ENCODE measurements at regions not wholly inside any gene's neighbourhood (a gene's known extent, or its start where the extent isn't known, plus 50 kb on each side); places are given as distances from the start of the nearest gene placed in this dataset.

- H3K9ac ChIP-seq (ENCODE audit: low read depth in 1 of 3, low read length in 3 of 3): no peak overlapping the region
- H3K4me3 ChIP-seq (ENCODE audit: low read length in 3 of 3): no peak overlapping the region
- no peaks in the 10 kb centered on the region for H3K9me3 ChIP-seq (ENCODE audit: control insufficient read depth in 3 of 3, low read length in 3 of 3)
- no peak overlapping the region for H3K27ac ChIP-seq (ENCODE audit: low read depth, low read length)
- H3K36me3 ChIP-seq (ENCODE audit: control insufficient read depth in 3 of 3, insufficient read depth in 3 of 3, low read length in 3 of 3): no peaks in the 10 kb centered on the region
- no peaks in the 10 kb centered on the region for H3K4me1 ChIP-seq (ENCODE audit: control insufficient read depth in 3 of 3, insufficient read depth in 3 of 3, low read length in 3 of 3)
- no peaks in the 10 kb centered on the region for H3K27me3 ChIP-seq (ENCODE audit: control insufficient read depth in 3 of 3, insufficient read depth in 3 of 3, low read length in 3 of 3)
Measured at GRCh38 chr3:144041960-144042556, 70.4 kb downstream of the DIPK2A start.

DNA sequence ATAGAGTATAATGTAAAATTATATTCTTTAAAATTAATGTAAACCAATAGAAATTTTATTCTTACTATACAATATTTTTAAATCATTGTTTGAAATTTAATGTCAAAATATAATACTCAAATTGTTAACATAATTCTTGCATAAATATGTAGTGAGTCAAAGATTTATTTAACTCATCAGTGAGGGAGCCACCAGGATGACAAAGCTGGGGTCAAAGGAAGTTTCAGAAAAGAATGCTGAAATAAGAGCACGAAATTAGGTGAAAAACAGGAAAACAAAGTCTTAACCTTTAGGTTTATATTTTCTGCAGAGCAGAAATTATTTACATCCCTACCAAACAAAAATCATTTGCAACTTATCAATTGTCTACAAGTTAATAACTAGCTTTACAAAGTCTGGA, 74.1 kb downstream of the DIPK2A start:
- no peak overlapping the region for H3K4me3 ChIP-seq (ENCODE audit: low read length in 3 of 3)
- no peaks in the 10 kb centered on the region for H3K27me3 ChIP-seq (ENCODE audit: control insufficient read depth in 3 of 3, insufficient read depth in 3 of 3, low read length in 3 of 3)
- no peak overlapping the region for H3K27ac ChIP-seq (ENCODE audit: low read depth, low read length)
- H3K9ac ChIP-seq (ENCODE audit: low read depth in 1 of 3, low read length in 3 of 3): no peak overlapping the region
- H3K36me3 ChIP-seq (ENCODE audit: control insufficient read depth in 3 of 3, insufficient read depth in 3 of 3, low read length in 3 of 3): no peaks in the 10 kb centered on the region
- H3K9me3 ChIP-seq (ENCODE audit: control insufficient read depth in 3 of 3, low read length in 3 of 3): no peaks in the 10 kb centered on the region
- no peaks in the 10 kb centered on the region for H3K4me1 ChIP-seq (ENCODE audit: control insufficient read depth in 3 of 3, insufficient read depth in 3 of 3, low read length in 3 of 3)

DNA sequence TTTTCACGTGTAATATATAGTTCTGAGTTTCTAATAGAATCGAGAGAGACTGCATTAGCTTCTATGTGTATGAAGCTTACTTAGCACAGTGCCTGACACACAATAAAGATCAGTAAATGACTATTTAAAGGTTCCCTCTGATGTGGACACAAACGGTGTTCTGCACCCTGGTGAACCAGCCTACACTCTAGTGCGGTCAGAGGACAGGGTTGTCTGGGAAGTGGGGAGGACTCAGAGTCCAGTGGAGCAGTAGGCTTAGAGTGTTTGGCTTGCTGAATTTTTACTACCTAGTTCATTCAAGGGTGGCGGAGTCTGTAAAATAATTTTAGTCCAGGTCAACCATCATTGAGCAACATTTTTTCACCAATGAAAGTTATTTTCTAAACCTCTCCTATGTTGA, 77.8 kb downstream of the DIPK2A start:
- Histone ChIP-seq H3K4me3 (ENCODE audit: low read length in 3 of 3) (no peak overlapping the region), H3K9me3 (ENCODE audit: control insufficient read depth in 3 of 3, low read length in 3 of 3) (no peaks in the 10 kb centered on the region), H3K9ac (ENCODE audit: low read depth in 1 of 3, low read length in 3 of 3) (no peak overlapping the region), H3K36me3 (ENCODE audit: control insufficient read depth in 3 of 3, insufficient read depth in 3 of 3, low read length in 3 of 3) (no peaks in the 10 kb centered on the region), H3K27me3 (ENCODE audit: control insufficient read depth in 3 of 3, insufficient read depth in 3 of 3, low read length in 3 of 3) (no peaks in the 10 kb centered on the region), H3K4me1 (ENCODE audit: control insufficient read depth in 3 of 3, insufficient read depth in 3 of 3, low read length in 3 of 3) (no peaks in the 10 kb centered on the region), H3K27ac (ENCODE audit: low read depth, low read length) (no peak overlapping the region)

GRCh38 chr3:144051211-144051610, 79.6 kb downstream of the DIPK2A start:
- Histone ChIP-seq H3K4me1 (ENCODE audit: control insufficient read depth in 3 of 3, insufficient read depth in 3 of 3, low read length in 3 of 3) (no peaks in the 10 kb centered on the region), H3K4me3 (ENCODE audit: low read length in 3 of 3) (no peak overlapping the region), H3K27me3 (ENCODE audit: control insufficient read depth in 3 of 3, insufficient read depth in 3 of 3, low read length in 3 of 3) (no peaks in the 10 kb centered on the region), H3K9ac (ENCODE audit: low read depth in 1 of 3, low read length in 3 of 3) (no peak overlapping the region), H3K36me3 (ENCODE audit: control insufficient read depth in 3 of 3, insufficient read depth in 3 of 3, low read length in 3 of 3) (no peaks in the 10 kb centered on the region), H3K9me3 (ENCODE audit: control insufficient read depth in 3 of 3, low read length in 3 of 3) (no peaks in the 10 kb centered on the region), H3K27ac (ENCODE audit: low read depth, low read length) (no peak overlapping the region)

DNA sequence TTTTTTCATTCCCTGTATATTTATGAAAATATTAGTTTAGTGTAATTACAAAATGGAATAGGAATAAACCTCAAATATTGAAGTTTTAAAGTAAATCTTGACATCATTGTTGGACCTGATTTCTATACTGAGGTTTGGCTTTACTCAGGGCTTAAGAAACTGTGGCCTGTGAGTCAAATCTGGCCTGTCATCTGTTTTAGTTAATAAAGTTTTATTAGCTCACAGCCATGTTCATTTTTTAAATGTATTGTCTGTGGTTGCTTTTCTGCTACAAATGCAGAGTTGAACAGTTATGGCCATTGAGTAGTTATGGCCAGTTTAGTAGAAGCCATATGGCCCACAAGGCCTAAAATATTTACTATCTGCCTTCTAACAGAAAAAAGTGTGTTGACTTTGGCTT, 80.7 kb downstream of the DIPK2A start:
- H3K4me3 ChIP-seq (ENCODE audit: low read length in 3 of 3): no peak overlapping the region
- no peaks in the 10 kb centered on the region for H3K27me3 ChIP-seq (ENCODE audit: control insufficient read depth in 3 of 3, insufficient read depth in 3 of 3, low read length in 3 of 3)
- no peaks in the 10 kb centered on the region for H3K36me3 ChIP-seq (ENCODE audit: control insufficient read depth in 3 of 3, insufficient read depth in 3 of 3, low read length in 3 of 3)
- H3K27ac ChIP-seq (ENCODE audit: low read depth, low read length): no peak overlapping the region
- no peak overlapping the region for H3K9ac ChIP-seq (ENCODE audit: low read depth in 1 of 3, low read length in 3 of 3)
- no peaks in the 10 kb centered on the region for H3K4me1 ChIP-seq (ENCODE audit: control insufficient read depth in 3 of 3, insufficient read depth in 3 of 3, low read length in 3 of 3)
- H3K9me3 ChIP-seq (ENCODE audit: control insufficient read depth in 3 of 3, low read length in 3 of 3): no peaks in the 10 kb centered on the region

DNA sequence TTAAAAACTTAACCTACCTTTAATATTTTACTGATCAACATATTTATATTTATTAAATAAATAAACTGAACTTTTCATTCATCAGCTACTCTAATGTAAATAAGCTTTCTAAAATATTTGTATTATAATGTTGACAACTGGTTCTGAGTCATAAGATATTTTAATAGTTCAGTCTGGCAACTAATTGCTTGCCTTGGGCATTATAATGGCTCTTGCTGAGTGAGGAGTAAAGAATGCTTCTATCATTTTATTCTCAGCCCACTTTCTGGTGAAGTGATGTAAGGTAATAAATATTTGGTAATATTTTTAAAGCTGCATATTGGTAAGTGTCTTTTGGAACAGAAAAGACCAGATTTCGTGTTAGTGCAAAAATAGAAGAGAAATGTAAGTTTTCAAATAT, 81.5 kb downstream of the DIPK2A start:
- Histone ChIP-seq H3K4me3 (ENCODE audit: low read length in 3 of 3) (no peak overlapping the region), H3K36me3 (ENCODE audit: control insufficient read depth in 3 of 3, insufficient read depth in 3 of 3, low read length in 3 of 3) (no peaks in the 10 kb centered on the region), H3K4me1 (ENCODE audit: control insufficient read depth in 3 of 3, insufficient read depth in 3 of 3, low read length in 3 of 3) (no peaks in the 10 kb centered on the region), H3K9ac (ENCODE audit: low read depth in 1 of 3, low read length in 3 of 3) (no peak overlapping the region), H3K27ac (ENCODE audit: low read depth, low read length) (no peak overlapping the region), H3K27me3 (ENCODE audit: control insufficient read depth in 3 of 3, insufficient read depth in 3 of 3, low read length in 3 of 3) (no peaks in the 10 kb centered on the region), H3K9me3 (ENCODE audit: control insufficient read depth in 3 of 3, low read length in 3 of 3) (no peaks in the 10 kb centered on the region)

GRCh38 chr3:144054766-144055165, 83.1 kb downstream of the DIPK2A start:
- no peaks in the 10 kb centered on the region for H3K36me3 ChIP-seq (ENCODE audit: control insufficient read depth in 3 of 3, insufficient read depth in 3 of 3, low read length in 3 of 3)
- no peaks in the 10 kb centered on the region for H3K9me3 ChIP-seq (ENCODE audit: control insufficient read depth in 3 of 3, low read length in 3 of 3)
- H3K27ac ChIP-seq (ENCODE audit: low read depth, low read length): no peak overlapping the region
- H3K9ac ChIP-seq (ENCODE audit: low read depth in 1 of 3, low read length in 3 of 3): no peak overlapping the region
- H3K4me3 ChIP-seq (ENCODE audit: low read length in 3 of 3): no peak overlapping the region
- H3K4me1 ChIP-seq (ENCODE audit: control insufficient read depth in 3 of 3, insufficient read depth in 3 of 3, low read length in 3 of 3): no peaks in the 10 kb centered on the region
- no peaks in the 10 kb centered on the region for H3K27me3 ChIP-seq (ENCODE audit: control insufficient read depth in 3 of 3, insufficient read depth in 3 of 3, low read length in 3 of 3)

- H3K36me3 ChIP-seq (ENCODE audit: control insufficient read depth in 3 of 3, insufficient read depth in 3 of 3, low read length in 3 of 3): no peaks in the 10 kb centered on the region
- no peak overlapping the region for H3K9ac ChIP-seq (ENCODE audit: low read depth in 1 of 3, low read length in 3 of 3)
- H3K27ac ChIP-seq (ENCODE audit: low read depth, low read length): no peak overlapping the region
Measured at GRCh38 chr3:144055604-144056003, 84.0 kb downstream of the DIPK2A start.

GRCh38 chr3:144058713-144059112, 87.1 kb downstream of the DIPK2A start:
- H3K27me3 ChIP-seq (ENCODE audit: control insufficient read depth in 3 of 3, insufficient read depth in 3 of 3, low read length in 3 of 3): no peaks in the 10 kb centered on the region
- no peak overlapping the region for H3K9ac ChIP-seq (ENCODE audit: low read depth in 1 of 3, low read length in 3 of 3)
- H3K4me1 ChIP-seq (ENCODE audit: control insufficient read depth in 3 of 3, insufficient read depth in 3 of 3, low read length in 3 of 3): no peaks in the 10 kb centered on the region
- no peaks in the 10 kb centered on the region for H3K36me3 ChIP-seq (ENCODE audit: control insufficient read depth in 3 of 3, insufficient read depth in 3 of 3, low read length in 3 of 3)
- H3K4me3 ChIP-seq (ENCODE audit: low read length in 3 of 3): no peak overlapping the region
- H3K27ac ChIP-seq (ENCODE audit: low read depth, low read length): no peak overlapping the region
- H3K9me3 ChIP-seq (ENCODE audit: control insufficient read depth in 3 of 3, low read length in 3 of 3): no peaks in the 10 kb centered on the region

More at GRCh38 chr3:144055604-144056003, 84.0 kb downstream of the DIPK2A start:
- Histone ChIP-seq H3K9me3 (ENCODE audit: control insufficient read depth in 3 of 3, low read length in 3 of 3) (no peaks in the 10 kb centered on the region), H3K4me3 (ENCODE audit: low read length in 3 of 3) (no peak overlapping the region), H3K4me1 (ENCODE audit: control insufficient read depth in 3 of 3, insufficient read depth in 3 of 3, low read length in 3 of 3) (no peaks in the 10 kb centered on the region), H3K27me3 (ENCODE audit: control insufficient read depth in 3 of 3, insufficient read depth in 3 of 3, low read length in 3 of 3) (no peaks in the 10 kb centered on the region)

DNA sequence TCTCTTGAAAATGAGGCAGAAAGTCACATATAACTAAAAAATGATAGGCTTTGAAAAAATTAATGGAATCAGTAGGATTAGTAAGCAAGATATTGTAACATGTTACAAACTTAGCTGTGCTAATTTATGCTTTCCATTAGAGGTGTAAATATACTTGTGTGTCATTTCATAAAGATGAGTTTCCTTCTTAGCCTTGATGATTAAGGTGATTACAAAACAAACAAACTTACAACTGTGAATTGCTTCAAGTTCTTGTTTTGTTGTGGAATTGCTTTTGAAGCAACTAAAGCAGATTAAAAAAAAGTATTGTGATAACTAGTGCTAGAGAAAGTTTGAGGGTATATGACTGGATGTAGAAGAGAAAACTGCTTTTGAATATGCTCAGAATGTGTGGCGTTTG, 87.9 kb downstream of the DIPK2A start:
- Histone ChIP-seq H3K4me1 (ENCODE audit: control insufficient read depth in 3 of 3, insufficient read depth in 3 of 3, low read length in 3 of 3) (no peaks in the 10 kb centered on the region), H3K36me3 (ENCODE audit: control insufficient read depth in 3 of 3, insufficient read depth in 3 of 3, low read length in 3 of 3) (no peaks in the 10 kb centered on the region), H3K27ac (ENCODE audit: low read depth, low read length) (no peak overlapping the region), H3K9me3 (ENCODE audit: control insufficient read depth in 3 of 3, low read length in 3 of 3) (no peaks in the 10 kb centered on the region), H3K4me3 (ENCODE audit: low read length in 3 of 3) (no peak overlapping the region), H3K9ac (ENCODE audit: low read depth in 1 of 3, low read length in 3 of 3) (no peak overlapping the region), H3K27me3 (ENCODE audit: control insufficient read depth in 3 of 3, insufficient read depth in 3 of 3, low read length in 3 of 3) (no peaks in the 10 kb centered on the region)

DNA sequence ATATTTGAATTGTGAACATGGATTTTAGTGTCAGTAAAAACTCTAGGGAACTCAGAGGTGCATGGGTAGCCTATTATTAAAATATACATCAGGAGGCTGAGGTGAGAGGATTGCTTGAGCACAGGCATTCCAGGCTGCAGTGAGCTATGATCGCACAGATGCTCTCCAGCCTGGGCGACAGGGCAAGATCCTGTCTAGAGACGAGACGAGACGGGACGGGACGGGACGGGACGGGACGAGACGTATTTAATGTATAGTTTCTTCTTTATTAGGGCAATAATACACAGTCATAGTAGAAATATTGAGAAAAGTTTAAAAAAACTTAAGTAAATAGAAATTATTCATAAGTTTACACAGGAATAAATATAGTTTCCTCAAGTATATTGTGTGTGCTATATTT, 89.3 kb downstream of the DIPK2A start:
- H3K9me3 ChIP-seq (ENCODE audit: control insufficient read depth in 3 of 3, low read length in 3 of 3): no peaks in the 10 kb centered on the region
- H3K27me3 ChIP-seq (ENCODE audit: control insufficient read depth in 3 of 3, insufficient read depth in 3 of 3, low read length in 3 of 3): no peaks in the 10 kb centered on the region
- no peak overlapping the region for H3K9ac ChIP-seq (ENCODE audit: low read depth in 1 of 3, low read length in 3 of 3)
- no peaks in the 10 kb centered on the region for H3K36me3 ChIP-seq (ENCODE audit: control insufficient read depth in 3 of 3, insufficient read depth in 3 of 3, low read length in 3 of 3)
- no peak overlapping the region for H3K27ac ChIP-seq (ENCODE audit: low read depth, low read length)
- no peaks in the 10 kb centered on the region for H3K4me1 ChIP-seq (ENCODE audit: control insufficient read depth in 3 of 3, insufficient read depth in 3 of 3, low read length in 3 of 3)
- no peak overlapping the region for H3K4me3 ChIP-seq (ENCODE audit: low read length in 3 of 3)
